GM12878 (cell line): ENCODE measurements at regions not wholly inside any gene's neighbourhood (a gene's known extent, or its start where the extent isn't known, plus 50 kb on each side); places are given as distances from the start of the nearest gene placed in this dataset.

ENCODE experiments used
- ATAC-seq: fragments of 200-7000 bp; cut with Tn5 transposase; 3 replicates; pipeline ENCODE4 v1.9.1; 2020; ENCODE audit warnings: mild to moderate bottlenecking, moderate library complexity
- BruUV-seq: library from RNA; stranded (reverse); fragments of 400-500 nt; replicated peaks from 2 replicates; lab custom pipeline; 2021; lab: Mats Ljungman, UMichigan
- CTCF ChIA-PET: fragments of 300-600 bp; sonication (Branson Sonifier 250); formaldehyde crosslinking; extraction: SDS; loops from one replicate; lab custom pipeline; 2021; ENCODE audit warnings: inconsistent platforms; lab: Yijun Ruan, JAX
- POLR2A ChIA-PET: fragments of 350-600 bp; formaldehyde crosslinking; extraction: SDS; loops from one replicate; lab custom pipeline; 2021; ENCODE audit warnings: inconsistent platforms; lab: Charles Lee
- RAD21 ChIA-PET: fragments of 300-600 bp; sonication (Branson Sonifier 250); formaldehyde crosslinking; loops from one replicate; lab custom pipeline; 2023; ENCODE audit warnings: antibody characterized with exemption; ENCODE audit not compliant: unreplicated experiment; lab: Charles Lee
- SMC1A ChIA-PET: fragments of 300-600 bp; sonication (Branson Sonifier 250); formaldehyde crosslinking; loops from one replicate; lab custom pipeline; 2023; ENCODE audit not compliant: unreplicated experiment, uncharacterized antibody; lab: Charles Lee
- DNase-seq: peaks from one replicate; pipeline ENCODE4 v3.0.0-alpha.2; 2011; ENCODE audit warnings: low read depth, low spot score
- FAIRE-seq: peaks from 3 replicates; lab custom pipeline; 2011; peaks lifted over from hg19 to GRCh38; lab: Jason Lieb, UNC
- H2AFZ ChIP-seq: 2 replicates; pipeline ENCODE4 v1.6.0; 2011; ENCODE audit warnings: low read depth, low read length, control low read depth; ENCODE audit not compliant: control insufficient read depth
- H3K27ac ChIP-seq: 2 replicates; pipeline ENCODE4 v1.5.1; 2011; ENCODE audit warnings: control low read depth; ENCODE audit not compliant: control insufficient read depth, insufficient read depth
- H3K27me3 ChIP-seq, 2 experiments: replicated peaks in 1 of 2; 2 replicates each; pipeline versions ENCODE4 v1.6.0 to v1.6.1; 2011; ENCODE audit warnings: low read length in 1 of 2; ENCODE audit not compliant: control insufficient read depth in 2 of 2, insufficient read depth in 2 of 2
- H3K36me3 ChIP-seq, 2 experiments: 2 replicates each; pipeline ENCODE4 v1.5.1; 2011; ENCODE audit warnings: low read length in 1 of 2; ENCODE audit not compliant: control insufficient read depth in 2 of 2, insufficient read depth in 2 of 2
- H3K4me1 ChIP-seq: 2 replicates; pipeline ENCODE4 v1.6.1; 2011; ENCODE audit warnings: mild to moderate bottlenecking, low read length, moderate library complexity, mixed read lengths; ENCODE audit not compliant: control insufficient read depth, insufficient read depth
- H3K4me2 ChIP-seq: 2 replicates; pipeline ENCODE4 v1.6.0; 2011; ENCODE audit warnings: control low read depth; ENCODE audit not compliant: control insufficient read depth, insufficient read depth
- H3K4me3 ChIP-seq: fragments of 200-600 bp; sonication (generic); 2 replicates; pipeline ENCODE4 v1.5.1; 2016
- H3K79me2 ChIP-seq: 2 replicates; pipeline ENCODE4 v1.6.0; 2011; ENCODE audit warnings: low read length; ENCODE audit not compliant: control insufficient read depth, insufficient read depth
- H3K9ac ChIP-seq: 2 replicates; pipeline ENCODE4 v1.8.0; 2011; ENCODE audit warnings: low read length, control low read depth, mixed read lengths; ENCODE audit not compliant: control insufficient read depth, insufficient read depth
- H3K9me3 ChIP-seq: replicated peaks from 3 replicates; pipeline ENCODE4 v1.5.1; 2011; ENCODE audit warnings: mild to moderate bottlenecking, low read length; ENCODE audit not compliant: control insufficient read depth, insufficient read depth
- H4K20me1 ChIP-seq: 2 replicates; pipeline ENCODE4 v1.6.0; 2011; ENCODE audit not compliant: control insufficient read depth, insufficient read depth
- CEBPZ ChIP-seq: fragments of 150-350 bp; IDR thresholded peaks from 2 replicates; pipeline ENCODE4 v1.6.1; 2016; ENCODE audit warnings: low read depth, low read length
- E4F1 ChIP-seq: fragments of 450-650 bp; IDR thresholded peaks from 2 replicates; pipeline ENCODE4 v1.6.1; 2018; ENCODE audit warnings: borderline replicate concordance, mild to moderate bottlenecking; ENCODE audit not compliant: partially characterized antibody
- JUNB ChIP-seq: IDR thresholded peaks from 2 replicates; pipeline ENCODE4 v1.6.1; 2016; ENCODE audit warnings: antibody characterized with exemption, mild to moderate bottlenecking
- RB1 ChIP-seq: fragments of 450-650 bp; formaldehyde crosslinking; IDR thresholded peaks from 2 replicates; pipeline ENCODE4 v1.6.1; 2017; ENCODE audit warnings: mild to moderate bottlenecking, borderline replicate concordance
- SMAD1 ChIP-seq: fragments of 450-650 bp; IDR thresholded peaks from 2 replicates; pipeline ENCODE4 v1.6.1; 2018; ENCODE audit warnings: mild to moderate bottlenecking, low read depth; ENCODE audit not compliant: partially characterized antibody
- WGBS: methylation state at CpG from one replicate; pipeline ENCODE4 v1.1.6; 2016; ENCODE audit warnings: low lambda C conversion rate; ENCODE audit not compliant: insufficient replicate concordance, insufficient coverage; ENCODE audit errors: missing lambda C conversion rate; 5-methylcytosine and 5-hydroxymethylcytosine counted together
- in situ Hi-C: fragments of 300-500 bp; cut with MboI; formaldehyde crosslinking; loops from 9 replicates; pipeline ENCODE4 v1.14.3; 2018; ENCODE audit warnings: mixed read lengths
- intact Hi-C: fragments of 100-400 bp; cut with micrococcal nuclease; formaldehyde crosslinking; loops from one replicate; pipeline ENCODE4 v1.14.2; 2022; ENCODE audit not compliant: unreplicated experiment
- TF ChIP-seq, protein P1 (sequence below): fragments of 450-650 bp; conservative IDR thresholded peaks from 2 replicates; pipeline ENCODE4 v1.6.1; 2017; ENCODE audit warnings: mild to moderate bottlenecking, moderate library complexity
- TF ChIP-seq, protein P2 (sequence below): IDR thresholded peaks from 2 replicates; pipeline ENCODE4 v1.6.1; 2011; ENCODE audit warnings: low read depth, low read length, improper control_type of control experiment, borderline replicate concordance

GRCh38 chr7:51634025-51634424, 317.4 kb upstream of the COBL start:
- Histone ChIP-seq H3K4me2 (no peak overlapping the region), H4K20me1 (no peaks in the 10 kb centered on the region), H3K9me3 (no peaks in the 10 kb centered on the region; the same call in 2 of the 3 replicates), H3K27ac (no peak overlapping the region), H3K36me3 (no peaks in the 10 kb centered on the region), H2AFZ (no peak overlapping the region), H3K27me3 (no peaks in the 10 kb centered on the region), H3K9ac (no peak overlapping the region), H3K4me1 (no peaks in the 10 kb centered on the region), H3K79me2 (no peaks in the 10 kb centered on the region), H3K4me3 (no peak overlapping the region)
- ATAC-seq: no peak
- BruUV-seq: no TSS peak
- ChIA-PET CTCF (no interaction called here), POLR2A (no interaction called here), SMC1A (no interaction called here), RAD21 (no interaction called here)
- intact Hi-C loops: no loop called here
- no peak for DNase-seq
- FAIRE-seq: no peak
- WGBS: 16% methylated on average over 2 of the region's 2 CpGs
- TF ChIP-seq, protein P1, sequence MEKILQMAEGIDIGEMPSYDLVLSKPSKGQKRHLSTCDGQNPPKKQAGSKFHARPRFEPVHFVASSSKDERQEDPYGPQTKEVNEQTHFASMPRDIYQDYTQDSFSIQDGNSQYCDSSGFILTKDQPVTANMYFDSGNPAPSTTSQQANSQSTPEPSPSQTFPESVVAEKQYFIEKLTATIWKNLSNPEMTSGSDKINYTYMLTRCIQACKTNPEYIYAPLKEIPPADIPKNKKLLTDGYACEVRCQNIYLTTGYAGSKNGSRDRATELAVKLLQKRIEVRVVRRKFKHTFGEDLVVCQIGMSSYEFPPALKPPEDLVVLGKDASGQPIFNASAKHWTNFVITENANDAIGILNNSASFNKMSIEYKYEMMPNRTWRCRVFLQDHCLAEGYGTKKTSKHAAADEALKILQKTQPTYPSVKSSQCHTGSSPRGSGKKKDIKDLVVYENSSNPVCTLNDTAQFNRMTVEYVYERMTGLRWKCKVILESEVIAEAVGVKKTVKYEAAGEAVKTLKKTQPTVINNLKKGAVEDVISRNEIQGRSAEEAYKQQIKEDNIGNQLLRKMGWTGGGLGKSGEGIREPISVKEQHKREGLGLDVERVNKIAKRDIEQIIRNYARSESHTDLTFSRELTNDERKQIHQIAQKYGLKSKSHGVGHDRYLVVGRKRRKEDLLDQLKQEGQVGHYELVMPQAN: no peak
- no peak for TF ChIP-seq SMAD1
- in situ Hi-C loops: no loop called here

DNA sequence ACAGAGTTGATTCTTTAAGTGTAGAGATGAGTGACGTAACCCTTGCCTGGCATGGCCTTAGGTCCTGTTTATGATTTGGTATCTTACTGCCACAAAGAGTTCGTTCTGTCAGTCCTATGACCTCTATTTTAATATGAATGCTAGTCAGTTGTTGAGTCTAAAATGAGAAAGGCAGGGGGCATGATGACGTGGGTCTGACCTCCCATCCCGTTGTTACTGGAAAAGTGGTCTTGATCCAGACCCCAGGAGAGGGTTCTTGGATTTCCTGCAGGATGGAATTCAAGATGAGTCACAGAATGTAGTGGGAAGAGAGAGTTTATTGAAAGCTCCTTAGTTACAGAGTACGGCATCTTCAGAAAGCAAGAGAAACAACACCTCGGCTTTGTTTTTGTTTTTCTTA, 317.0 kb upstream of the COBL start:
- H2AFZ ChIP-seq: no peak overlapping the region
- H3K4me1 ChIP-seq: no peaks in the 10 kb centered on the region
- BruUV-seq: no TSS peak
- WGBS: 17% methylated on average over 6 of the region's 6 CpGs
- H4K20me1 ChIP-seq: no peaks in the 10 kb centered on the region
- no peak for ATAC-seq
- CTCF ChIA-PET: no interaction called here
- no peak for DNase-seq
- POLR2A ChIA-PET: no interaction called here
- RAD21 ChIA-PET: no interaction called here
- SMC1A ChIA-PET: no interaction called here
- H3K79me2 ChIP-seq: no peaks in the 10 kb centered on the region
- no peak overlapping the region for H3K9ac ChIP-seq
- intact Hi-C loops: no loop called here
- H3K4me3 ChIP-seq: no peak overlapping the region
- in situ Hi-C loops: no loop called here
- no peaks in the 10 kb centered on the region for H3K36me3 ChIP-seq
- no peak for FAIRE-seq
- no peak overlapping the region for H3K4me2 ChIP-seq
- no peak overlapping the region for H3K27ac ChIP-seq
- H3K9me3 ChIP-seq: no peaks in the 10 kb centered on the region; the same call in 2 of the 3 replicates
- H3K27me3 ChIP-seq: no peaks in the 10 kb centered on the region
- TF ChIP-seq E4F1: no peak
- no peak for TF ChIP-seq CEBPZ
- no peak for TF ChIP-seq RB1
- TF ChIP-seq, protein P2, sequence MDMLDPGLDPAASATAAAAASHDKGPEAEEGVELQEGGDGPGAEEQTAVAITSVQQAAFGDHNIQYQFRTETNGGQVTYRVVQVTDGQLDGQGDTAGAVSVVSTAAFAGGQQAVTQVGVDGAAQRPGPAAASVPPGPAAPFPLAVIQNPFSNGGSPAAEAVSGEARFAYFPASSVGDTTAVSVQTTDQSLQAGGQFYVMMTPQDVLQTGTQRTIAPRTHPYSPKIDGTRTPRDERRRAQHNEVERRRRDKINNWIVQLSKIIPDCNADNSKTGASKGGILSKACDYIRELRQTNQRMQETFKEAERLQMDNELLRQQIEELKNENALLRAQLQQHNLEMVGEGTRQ: no peak
- no peak for TF ChIP-seq JUNB
